ENCODE measurements at regions not wholly inside any gene's neighbourhood (a gene's known extent, or its start where the extent isn't known, plus 50 kb on each side); places are given as distances from the start of the nearest gene placed in this dataset.

GRCh38 chr4:110898290-110898689, 275.4 kb upstream of the PITX2 start:
- no peak for TF ChIP-seq TARDBP (IDR thresholded peaks at IDR 0.05)
- TF ChIP-seq BHLHE40 (IDR thresholded peaks at IDR 0.05; ENCODE audit: borderline replicate concordance) = no peak
- no peak for TF ChIP-seq SP1 (IDR thresholded peaks at IDR 0.05)
- no peak for TF ChIP-seq ELF4 (IDR thresholded peaks at IDR 0.05)
- no peak for TF ChIP-seq HDGF (IDR thresholded peaks at IDR 0.05; ENCODE audit: borderline replicate concordance)
- no peak for TF ChIP-seq FOXM1 (IDR thresholded peaks at IDR 0.05; ENCODE audit: borderline replicate concordance)
- TF ChIP-seq PKNOX1 (IDR thresholded peaks at IDR 0.05) = no peak
- no peak for TF ChIP-seq CTBP1 (IDR thresholded peaks at IDR 0.05; ENCODE audit: borderline replicate concordance)
- no peak for TF ChIP-seq LEF1 (IDR thresholded peaks at IDR 0.05; ENCODE audit: borderline replicate concordance)
- TF ChIP-seq ARNT (IDR thresholded peaks at IDR 0.05) = no peak
- no peak for TF ChIP-seq FOXA1 (IDR thresholded peaks at IDR 0.05)
- no peak for TF ChIP-seq SUZ12 (IDR thresholded peaks at IDR 0.05)
- no peak for TF ChIP-seq FOXK2 (IDR thresholded peaks at IDR 0.05)
- TF ChIP-seq L3MBTL2 (conservative IDR thresholded peaks at IDR 0.05) = no peak

Measured in HEK293T (cell line).